Smooth muscle cell (in vitro differentiated cells): ENCODE measurements at regions not wholly inside any gene's neighbourhood (a gene's known extent, or its start where the extent isn't known, plus 50 kb on each side); places are given as distances from the start of the nearest gene placed in this dataset.

Source experiments
- DNase-seq: peaks from one replicate; lab custom pipeline; 2025; ENCODE audit not compliant: unreplicated experiment; lab: John Stamatoyannopoulos, UW
- H2AFZ ChIP-seq: fragments of 200-600 bp; sonication (generic); 2 replicates; pipeline ENCODE4 v1.6.0; 2016; ENCODE audit warnings: antibody characterized with exemption, low read depth, mild to moderate bottlenecking
- H3F3A ChIP-seq: fragments of 200-600 bp; sonication (generic); 2 replicates; pipeline ENCODE4 v1.6.0; 2017; ENCODE audit warnings: antibody characterized with exemption, low read depth
- H3K27ac ChIP-seq: fragments of 200-600 bp; sonication (generic); 2 replicates; pipeline ENCODE4 v1.5.1; 2016; ENCODE audit warnings: low read depth, mild to moderate bottlenecking
- H3K27me3 ChIP-seq: fragments of 200-600 bp; sonication (generic); 2 replicates; pipeline ENCODE4 v1.6.1; 2016; ENCODE audit warnings: low read depth, mild to moderate bottlenecking
- H3K36me3 ChIP-seq: fragments of 200-600 bp; sonication (generic); 2 replicates; pipeline ENCODE4 v1.5.1; 2016; ENCODE audit warnings: low read depth
- H3K4me1 ChIP-seq: fragments of 200-600 bp; sonication (generic); 2 replicates; pipeline ENCODE4 v1.5.1; 2016; ENCODE audit warnings: low read depth
- H3K4me2 ChIP-seq: fragments of 200-600 bp; sonication (generic); 2 replicates; pipeline ENCODE4 v1.6.0; 2016; ENCODE audit warnings: mild to moderate bottlenecking
- H3K4me3 ChIP-seq: fragments of 200-600 bp; sonication (generic); 2 replicates; pipeline ENCODE4 v1.5.1; 2016; ENCODE audit warnings: mild to moderate bottlenecking
- H3K79me2 ChIP-seq: fragments of 200-600 bp; sonication (generic); 2 replicates; pipeline ENCODE4 v1.6.0; 2016; ENCODE audit warnings: low read depth, mild to moderate bottlenecking
- H3K9ac ChIP-seq: fragments of 200-600 bp; sonication (generic); 2 replicates; pipeline ENCODE4 v1.6.0; 2016; ENCODE audit warnings: low read depth
- H3K9me3 ChIP-seq: fragments of 200-600 bp; sonication (generic); replicated peaks from 2 replicates; pipeline ENCODE4 v1.5.1; 2016; ENCODE audit warnings: low read depth
- H4K20me1 ChIP-seq: fragments of 200-600 bp; sonication (generic); 2 replicates; pipeline ENCODE4 v1.6.0; 2016; ENCODE audit warnings: low read depth
- WGBS: methylation state at CpG from one replicate; pipeline ENCODE4 v1.1.7; 2016; ENCODE audit warnings: low lambda C conversion rate; 5-methylcytosine and 5-hydroxymethylcytosine counted together
- TF ChIP-seq, protein P1 (sequence below): fragments of 200-600 bp; sonication (generic); IDR thresholded peaks from 2 replicates; pipeline ENCODE4 v1.5.1; 2017; ENCODE audit warnings: borderline replicate concordance, mild to moderate bottlenecking, antibody characterized with exemption; ENCODE audit not compliant: insufficient read depth, poor library complexity, severe bottlenecking

DNA sequence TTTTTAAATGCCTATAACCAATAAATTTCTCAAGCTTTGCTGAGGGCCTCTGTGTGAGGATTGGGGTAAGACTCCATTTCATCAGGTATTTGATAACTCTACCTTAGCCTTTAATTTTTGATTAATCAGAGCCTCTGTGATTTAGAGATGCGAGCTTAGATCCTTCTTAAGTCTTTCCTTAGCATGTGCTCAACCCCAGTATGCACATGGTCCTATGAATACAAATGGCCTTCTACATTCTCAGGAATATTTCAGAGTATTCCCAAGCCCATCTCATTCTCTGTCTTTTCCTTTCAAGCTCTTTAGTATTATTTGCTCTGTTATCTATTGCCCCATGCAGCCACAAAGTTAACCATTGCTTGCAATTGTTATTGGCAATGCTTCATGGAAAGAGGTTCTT lies 1407.7 kb downstream of the LRFN5 start:
- H3K27ac ChIP-seq: no peak overlapping the region
- DNase-seq: no peak
- no peak overlapping the region for H3K9ac ChIP-seq
- H4K20me1 ChIP-seq: no peaks in the 10 kb centered on the region
- H3K4me2 ChIP-seq: no peak overlapping the region
- no peaks in the 10 kb centered on the region for H3K4me1 ChIP-seq
- no peaks in the 10 kb centered on the region for H3K36me3 ChIP-seq
- H3K9me3 ChIP-seq: no peaks in the 10 kb centered on the region
- 90% methylated on average over 1 of the region's 1 CpG for WGBS
- H3K79me2 ChIP-seq: no peaks in the 10 kb centered on the region
- no peak overlapping the region for H3K4me3 ChIP-seq
- no peak overlapping the region for H2AFZ ChIP-seq
- TF ChIP-seq, protein P1, sequence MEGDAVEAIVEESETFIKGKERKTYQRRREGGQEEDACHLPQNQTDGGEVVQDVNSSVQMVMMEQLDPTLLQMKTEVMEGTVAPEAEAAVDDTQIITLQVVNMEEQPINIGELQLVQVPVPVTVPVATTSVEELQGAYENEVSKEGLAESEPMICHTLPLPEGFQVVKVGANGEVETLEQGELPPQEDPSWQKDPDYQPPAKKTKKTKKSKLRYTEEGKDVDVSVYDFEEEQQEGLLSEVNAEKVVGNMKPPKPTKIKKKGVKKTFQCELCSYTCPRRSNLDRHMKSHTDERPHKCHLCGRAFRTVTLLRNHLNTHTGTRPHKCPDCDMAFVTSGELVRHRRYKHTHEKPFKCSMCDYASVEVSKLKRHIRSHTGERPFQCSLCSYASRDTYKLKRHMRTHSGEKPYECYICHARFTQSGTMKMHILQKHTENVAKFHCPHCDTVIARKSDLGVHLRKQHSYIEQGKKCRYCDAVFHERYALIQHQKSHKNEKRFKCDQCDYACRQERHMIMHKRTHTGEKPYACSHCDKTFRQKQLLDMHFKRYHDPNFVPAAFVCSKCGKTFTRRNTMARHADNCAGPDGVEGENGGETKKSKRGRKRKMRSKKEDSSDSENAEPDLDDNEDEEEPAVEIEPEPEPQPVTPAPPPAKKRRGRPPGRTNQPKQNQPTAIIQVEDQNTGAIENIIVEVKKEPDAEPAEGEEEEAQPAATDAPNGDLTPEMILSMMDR: no peak
- H3K27me3 ChIP-seq: no peaks in the 10 kb centered on the region
- no peaks in the 10 kb centered on the region for H3F3A ChIP-seq

DNA sequence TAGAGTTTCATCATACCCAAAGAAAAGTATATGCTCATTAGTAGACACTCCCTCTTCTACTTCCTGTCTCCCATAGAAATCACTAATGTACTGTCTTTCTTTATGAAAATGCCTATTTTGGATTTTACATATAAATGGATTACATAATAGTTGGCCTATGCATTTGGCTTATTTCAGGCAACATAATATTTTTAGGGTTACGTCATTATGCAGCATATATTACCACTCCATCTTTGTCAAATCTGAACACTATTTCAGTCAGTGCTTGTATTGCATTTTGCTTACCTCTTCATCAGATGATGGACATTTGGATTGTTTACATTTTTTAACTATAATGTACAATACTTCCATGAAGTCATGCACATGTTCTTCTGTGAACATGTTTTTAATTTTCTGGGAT lies 1406.1 kb downstream of the LRFN5 start:
- Histone ChIP-seq H3K4me3 (no peak overlapping the region), H3K4me1 (no peaks in the 10 kb centered on the region), H3K9ac (no peak overlapping the region), H3K9me3 (no peaks in the 10 kb centered on the region), H3K27ac (no peak overlapping the region), H2AFZ (no peak overlapping the region), H4K20me1 (no peaks in the 10 kb centered on the region), H3F3A (no peaks in the 10 kb centered on the region), H3K27me3 (no peaks in the 10 kb centered on the region), H3K79me2 (no peaks in the 10 kb centered on the region), H3K36me3 (no peaks in the 10 kb centered on the region), H3K4me2 (no peak overlapping the region)
- DNase-seq: no peak
- TF ChIP-seq, protein P1: no peak
- WGBS: 94% methylated on average over 1 of the region's 1 CpG

DNA sequence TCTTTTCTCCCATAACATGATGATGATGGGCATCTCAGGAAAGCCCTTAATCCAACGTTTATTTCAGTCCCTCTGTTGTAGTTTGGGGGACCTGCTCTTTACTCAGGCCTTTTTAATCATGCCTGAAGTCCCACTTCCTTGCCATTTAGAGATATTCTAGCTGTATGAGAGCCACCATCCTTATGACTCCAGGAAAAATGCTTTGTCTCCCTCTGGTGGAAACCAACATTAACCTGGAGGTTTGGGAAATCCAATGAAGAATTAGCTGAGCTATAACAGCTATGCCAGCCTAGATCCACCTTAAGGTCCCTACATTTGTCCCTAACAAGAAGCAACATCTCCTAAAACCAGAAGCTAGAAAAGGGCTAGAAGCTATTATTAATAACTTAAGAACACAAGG lies 1399.1 kb downstream of the LRFN5 start:
- H3K9ac ChIP-seq: no peak overlapping the region
- TF ChIP-seq, protein P1: no peak
- 50% methylated on average over 1 of the region's 1 CpG for WGBS
- H3K36me3 ChIP-seq: no peaks in the 10 kb centered on the region
- H4K20me1 ChIP-seq: no peaks in the 10 kb centered on the region
- no peak for DNase-seq
- no peaks in the 10 kb centered on the region for H3K4me1 ChIP-seq
- no peaks in the 10 kb centered on the region for H3K27me3 ChIP-seq
- H2AFZ ChIP-seq: no peak overlapping the region
- peaks cover 8% of the 10 kb centered on the region for H3K9me3 ChIP-seq
- no peaks in the 10 kb centered on the region for H3F3A ChIP-seq
- no peak overlapping the region for H3K4me2 ChIP-seq
- H3K79me2 ChIP-seq: no peaks in the 10 kb centered on the region
- no peak overlapping the region for H3K27ac ChIP-seq
- no peak overlapping the region for H3K4me3 ChIP-seq

DNA sequence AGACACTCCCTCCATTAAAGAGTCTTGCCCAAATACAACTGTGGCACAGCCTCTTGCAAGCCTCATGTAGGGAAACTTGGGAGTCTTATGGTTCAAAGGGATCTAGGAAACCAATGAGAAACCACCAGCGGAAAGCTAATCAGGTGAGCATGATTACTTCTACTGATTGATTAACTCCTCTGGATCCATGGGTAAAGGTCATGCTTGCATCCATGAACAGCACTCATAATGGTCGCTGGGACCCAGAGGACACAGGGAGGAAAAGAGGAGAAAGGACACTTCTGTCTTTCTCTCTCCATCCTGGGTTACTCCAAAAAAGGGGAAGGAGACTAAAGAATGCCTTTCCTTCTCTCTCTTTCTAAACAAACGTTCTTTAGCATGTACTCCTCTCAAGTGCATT lies 1397.2 kb downstream of the LRFN5 start:
- no peaks in the 10 kb centered on the region for H3F3A ChIP-seq
- TF ChIP-seq, protein P1: no peak
- H3K27me3 ChIP-seq: no peaks in the 10 kb centered on the region
- WGBS: 90% methylated on average over 3 of the region's 3 CpGs
- no peaks in the 10 kb centered on the region for H3K4me1 ChIP-seq
- no peak overlapping the region for H3K27ac ChIP-seq
- H3K79me2 ChIP-seq: no peaks in the 10 kb centered on the region
- no peak overlapping the region for H3K4me3 ChIP-seq
- peaks cover 13% of the 10 kb centered on the region for H3K9me3 ChIP-seq
- no peaks in the 10 kb centered on the region for H3K36me3 ChIP-seq
- no peak for DNase-seq
- no peak overlapping the region for H3K9ac ChIP-seq
- no peak overlapping the region for H2AFZ ChIP-seq
- no peak overlapping the region for H3K4me2 ChIP-seq
- H4K20me1 ChIP-seq: no peaks in the 10 kb centered on the region
